ENCODE measurements at regions not wholly inside any gene's neighbourhood (a gene's known extent, or its start where the extent isn't known, plus 50 kb on each side); places are given as distances from the start of the nearest gene placed in this dataset.
"Not testable (repeated sequence)": the region's sequence is repeated elsewhere in the genome, so short reads cannot be mapped to it uniquely, and the experiment has no call there.

DNA sequence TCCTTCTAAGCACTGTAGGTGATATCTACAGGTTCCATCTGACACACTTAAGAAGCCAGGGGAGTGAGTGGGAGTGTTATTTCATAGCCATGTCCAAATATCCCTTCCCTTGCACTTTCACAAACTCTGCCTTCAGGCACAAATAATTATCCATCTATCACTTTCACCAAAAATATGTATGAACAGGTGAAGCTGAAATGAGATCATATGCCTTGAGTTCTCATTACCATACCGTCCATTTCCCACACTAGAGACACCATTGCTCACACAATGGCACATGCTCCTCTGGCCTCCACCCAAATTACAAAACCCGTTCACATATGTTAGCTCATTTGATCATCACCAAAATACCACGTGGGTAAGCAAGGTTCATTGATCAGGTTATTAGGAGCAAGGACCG lies 151.9 kb upstream of the BNIP2 start:
- no peak for DNase-seq (ENCODE audit: extremely low read depth in 1 of 11, low read depth in 9 of 11, low spot score in 4 of 11)

GRCh38 chr15:59839906-59840305 lies 150.8 kb upstream of the BNIP2 start:
- no peak for DNase-seq (ENCODE audit: extremely low read depth in 1 of 11, low read depth in 9 of 11, low spot score in 4 of 11)

DNA sequence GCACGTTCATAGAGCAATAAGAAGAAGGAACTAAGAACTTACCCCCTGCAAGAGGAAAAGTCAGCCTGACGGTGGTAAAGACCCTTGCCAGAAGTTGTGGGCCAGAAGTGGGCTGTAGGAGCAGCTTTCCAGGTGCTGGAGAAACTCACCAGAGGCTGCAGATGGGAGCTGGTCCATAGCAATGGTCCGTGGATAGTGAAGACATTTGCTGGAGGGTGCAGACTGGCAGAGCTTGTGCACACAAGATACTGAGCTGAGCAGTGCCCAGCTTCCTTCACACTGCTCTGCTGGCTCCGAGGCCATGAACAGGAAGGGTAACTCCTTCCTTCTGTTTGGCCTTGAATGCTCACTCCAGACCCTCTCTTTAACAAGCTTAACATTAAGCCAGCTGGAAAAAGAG lies 149.8 kb upstream of the BNIP2 start:
- DNase-seq (ENCODE audit: extremely low read depth in 1 of 11, low read depth in 9 of 11, low spot score in 4 of 11), result peak in 1 of 11 donors; percentile 9

GRCh38 chr15:59835776-59836175 lies 146.7 kb upstream of the BNIP2 start:
- DNase-seq (ENCODE audit: extremely low read depth in 1 of 11, low read depth in 9 of 11, low spot score in 4 of 11), result no peak

DNA sequence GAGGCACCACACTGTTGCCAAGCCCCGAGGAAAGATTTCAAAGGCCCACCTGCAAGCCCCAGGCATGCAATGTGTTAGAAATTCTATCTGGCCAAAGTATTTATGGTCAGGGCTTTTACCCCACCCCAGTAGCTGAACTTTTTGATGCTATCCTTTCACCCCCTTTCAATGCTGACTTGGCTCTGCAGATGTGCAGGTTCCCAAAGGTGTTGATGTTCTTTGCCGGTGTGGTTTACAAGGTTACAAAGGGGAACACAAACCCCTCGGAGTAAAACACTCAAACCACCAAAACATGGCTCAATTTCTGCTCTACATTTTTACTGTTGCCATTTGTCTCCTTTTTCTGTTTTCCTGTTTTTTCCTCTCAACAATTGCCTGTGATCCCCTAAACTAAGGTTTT lies 145.4 kb upstream of the BNIP2 start:
- DNase-seq (ENCODE audit: extremely low read depth in 1 of 11, low read depth in 9 of 11, low spot score in 4 of 11), result no peak

- no peak for DNase-seq (ENCODE audit: extremely low read depth in 1 of 11, low read depth in 9 of 11, low spot score in 4 of 11)
Observed at GRCh38 chr15:59833366-59833765, 144.2 kb upstream of the BNIP2 start.

GRCh38 chr15:59830873-59831272 lies 141.8 kb upstream of the BNIP2 start:
- no peak for DNase-seq (ENCODE audit: extremely low read depth in 1 of 11, low read depth in 9 of 11, low spot score in 4 of 11)

DNA sequence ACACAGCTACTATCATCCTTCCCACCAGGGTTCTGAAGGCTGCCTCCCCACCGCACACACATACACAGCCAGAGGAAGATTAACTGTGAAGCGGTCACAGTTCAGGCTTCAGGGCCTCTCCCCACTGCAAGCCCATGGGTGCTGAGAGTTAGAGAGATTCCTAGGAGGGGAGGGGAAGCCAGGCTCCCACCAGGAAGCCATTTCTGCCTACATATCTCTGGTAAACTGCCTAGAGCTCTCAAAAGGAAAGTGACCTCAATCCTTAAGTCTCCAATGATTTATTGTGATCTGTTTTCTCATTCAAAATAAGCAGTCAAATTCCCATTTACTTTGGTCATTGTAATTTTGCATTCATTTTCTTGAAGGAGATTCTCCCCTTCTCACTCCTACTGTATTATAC lies 141.0 kb upstream of the BNIP2 start:
- DNase-seq (ENCODE audit: extremely low read depth in 1 of 11, low read depth in 9 of 11, low spot score in 4 of 11), result no peak

- DNase-seq (ENCODE audit: extremely low read depth in 1 of 11, low read depth in 9 of 11, low spot score in 4 of 11), result no peak
Observed at GRCh38 chr15:59828861-59829260, 139.7 kb upstream of the BNIP2 start.

- DNase-seq (ENCODE audit: extremely low read depth in 1 of 11, low read depth in 9 of 11, low spot score in 4 of 11), result no peak
Observed at GRCh38 chr15:59828263-59828662, 139.1 kb upstream of the BNIP2 start.

- DNase-seq (ENCODE audit: extremely low read depth in 1 of 11, low read depth in 9 of 11, low spot score in 4 of 11), result no peak
Observed at GRCh38 chr15:59825901-59826300, 136.8 kb upstream of the BNIP2 start.

GRCh38 chr15:59821286-59821685 lies 132.2 kb upstream of the BNIP2 start:
- no peak for DNase-seq (ENCODE audit: extremely low read depth in 1 of 11, low read depth in 9 of 11, low spot score in 4 of 11)

DNA sequence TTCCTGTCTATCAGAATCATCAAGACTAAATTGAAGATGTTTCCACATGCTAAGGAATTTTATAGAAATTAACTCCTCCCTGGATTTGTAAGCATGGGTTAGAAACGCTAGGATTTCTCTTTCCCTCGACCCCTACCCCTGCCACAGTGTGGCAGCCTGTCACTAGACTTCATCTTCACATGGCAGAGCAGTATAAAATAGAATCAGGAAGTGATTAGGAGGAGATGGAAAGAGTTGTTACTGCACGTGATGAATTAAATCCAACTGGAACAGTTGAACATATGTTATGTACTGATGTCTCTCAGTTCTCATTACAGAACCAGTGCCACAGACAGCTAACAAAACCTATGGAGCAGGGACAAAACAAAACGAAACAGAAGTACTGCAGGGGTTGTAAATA lies 130.0 kb upstream of the BNIP2 start:
- DNase-seq (ENCODE audit: extremely low read depth in 1 of 11, low read depth in 9 of 11, low spot score in 4 of 11), result no peak

DNA sequence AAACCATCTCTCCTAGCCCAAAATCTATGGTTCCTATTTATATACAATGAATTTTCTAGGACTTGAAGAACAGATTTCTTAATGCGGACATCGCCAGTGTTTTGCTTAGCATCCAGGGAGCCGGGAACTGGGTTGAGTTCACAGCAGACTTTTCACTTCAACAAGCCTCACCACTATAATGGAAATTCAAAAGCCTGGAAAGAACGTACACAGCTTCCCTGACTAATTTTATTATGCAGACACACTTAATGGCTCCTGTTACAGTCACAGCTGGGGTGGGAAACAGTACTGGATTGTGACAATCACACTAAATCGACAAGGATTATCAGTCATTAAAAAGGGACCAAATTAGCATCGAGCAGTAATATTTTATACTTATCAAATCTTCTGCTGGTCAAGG lies 129.2 kb upstream of the BNIP2 start:
- DNase-seq (ENCODE audit: extremely low read depth in 1 of 11, low read depth in 9 of 11, low spot score in 4 of 11), result no peak

DNA sequence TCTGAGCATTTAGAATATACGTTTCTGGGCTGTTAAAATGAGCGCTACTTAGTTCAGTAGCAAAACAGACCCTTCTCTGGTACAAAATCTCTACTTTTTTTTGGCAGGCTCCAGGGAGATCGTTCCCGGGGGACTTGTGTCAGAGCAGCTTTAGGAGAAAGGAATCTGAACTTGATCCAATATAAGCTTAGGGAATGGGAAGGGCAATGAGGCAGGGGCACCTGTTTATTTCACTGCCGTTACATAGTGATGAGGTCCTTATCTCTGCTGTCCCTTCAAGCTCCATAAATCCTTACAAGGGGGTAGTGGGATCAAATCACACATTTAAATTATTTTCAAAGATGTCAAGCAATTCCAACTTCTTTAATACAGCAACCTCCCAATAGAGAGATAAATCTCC lies 128.7 kb upstream of the BNIP2 start:
- DNase-seq (ENCODE audit: extremely low read depth in 1 of 11, low read depth in 9 of 11, low spot score in 4 of 11), result no peak

GRCh38 chr15:59817053-59817452 lies 127.9 kb upstream of the BNIP2 start:
- DNase-seq (ENCODE audit: extremely low read depth in 1 of 11, low read depth in 9 of 11, low spot score in 4 of 11), result no peak

- DNase-seq (ENCODE audit: extremely low read depth in 1 of 11, low read depth in 9 of 11, low spot score in 4 of 11), result no peak
Observed at GRCh38 chr15:59814409-59814808, 125.3 kb upstream of the BNIP2 start.

DNA sequence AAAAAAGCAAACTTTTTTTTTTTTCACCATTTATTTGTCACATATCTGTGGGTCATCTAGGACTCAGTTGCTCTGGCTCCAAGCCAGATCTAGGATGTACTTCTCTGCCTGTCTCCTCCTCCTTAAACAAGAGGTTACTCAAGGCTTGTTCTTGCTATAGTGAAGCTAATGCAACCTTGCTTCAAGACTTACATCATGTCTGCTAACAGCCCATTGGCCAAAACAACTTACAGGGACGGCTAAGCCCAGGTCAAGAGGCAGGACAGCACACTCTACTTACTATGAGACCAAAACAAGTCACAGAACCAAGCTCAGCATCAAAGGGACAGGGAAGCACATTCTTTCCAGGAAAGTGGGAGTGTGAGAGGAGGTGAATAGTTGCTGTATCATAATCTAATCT lies 123.8 kb upstream of the BNIP2 start:
- DNase-seq (ENCODE audit: extremely low read depth in 1 of 11, low read depth in 9 of 11, low spot score in 4 of 11), result no peak

- no peak for DNase-seq (ENCODE audit: extremely low read depth in 1 of 11, low read depth in 9 of 11, low spot score in 4 of 11)
Observed at GRCh38 chr15:59812250-59812870, 123.2 kb upstream of the BNIP2 start.

GRCh38 chr15:59803293-59803966 lies 114.3 kb upstream of the BNIP2 start:
- not testable (repeated sequence) for DNase-seq (ENCODE audit: extremely low read depth in 1 of 11, low read depth in 9 of 11, low spot score in 4 of 11)

- no peak for DNase-seq (ENCODE audit: extremely low read depth in 1 of 11, low read depth in 9 of 11, low spot score in 4 of 11)
Observed at GRCh38 chr15:59801649-59802048, 112.5 kb upstream of the BNIP2 start.
